Keratinocyte (primary cell): ENCODE measurements at regions not wholly inside any gene's neighbourhood (a gene's known extent, or its start where the extent isn't known, plus 50 kb on each side); places are given as distances from the start of the nearest gene placed in this dataset.

Source experiments
- DNase-seq: peaks from one replicate; pipeline ENCODE4 v3.0.0-alpha.2; 2011; ENCODE audit warnings: low read depth, missing footprints, low spot score
- FAIRE-seq: peaks from 2 replicates; lab custom pipeline; 2011; peaks lifted over from hg19 to GRCh38; lab: Jason Lieb, UNC
- H2AFZ ChIP-seq: 2 replicates; pipeline ENCODE4 v1.6.0; 2012; ENCODE audit warnings: low read length, control low read depth, inconsistent platforms; ENCODE audit not compliant: control insufficient read depth
- H3K27ac ChIP-seq: 2 replicates; pipeline ENCODE4 v1.5.1; 2011; ENCODE audit warnings: low read length; ENCODE audit not compliant: control insufficient read depth, insufficient read depth
- H3K27me3 ChIP-seq: 3 replicates; pipeline ENCODE4 v1.6.0; 2011; ENCODE audit warnings: low read length; ENCODE audit not compliant: control insufficient read depth, insufficient read depth; ENCODE audit errors: extremely low read depth
- H3K36me3 ChIP-seq, 2 experiments: 2 replicates in 1 of 2; 3 replicates in 1 of 2; pipeline ENCODE4 v1.5.1; 2011; ENCODE audit warnings: low read length in 2 of 2, mild to moderate bottlenecking in 1 of 2; ENCODE audit not compliant: control insufficient read depth in 2 of 2, insufficient read depth in 2 of 2; ENCODE audit errors: extremely low read depth in 1 of 2
- H3K4me1 ChIP-seq: 3 replicates; pipeline ENCODE4 v1.5.1; 2011; ENCODE audit warnings: low read length; ENCODE audit not compliant: control insufficient read depth, insufficient read depth; ENCODE audit errors: extremely low read depth
- H3K4me2 ChIP-seq: 3 replicates; pipeline ENCODE4 v1.6.0; 2011; ENCODE audit warnings: low read depth, low read length; ENCODE audit not compliant: control insufficient read depth, insufficient read depth; ENCODE audit errors: extremely low read depth
- H3K4me3 ChIP-seq, 3 experiments: fragments of 200-600 bp in 1 of 3; sonication (generic) in 1 of 3; 2 replicates in 2 of 3; 3 replicates in 1 of 3; pipeline ENCODE4 v1.5.1; 2011 to 2016; ENCODE audit warnings: low read length in 3 of 3, mild to moderate bottlenecking in 3 of 3, control low read depth in 2 of 3, inconsistent platforms in 1 of 3, low read depth in 1 of 3, mixed read lengths in 1 of 3, mixed run types in 1 of 3, moderate library complexity in 1 of 3; ENCODE audit not compliant: control insufficient read depth in 2 of 3, insufficient read depth in 2 of 3; ENCODE audit errors: extremely low read depth in 1 of 3
- H3K79me2 ChIP-seq: 2 replicates; pipeline ENCODE4 v1.6.0; 2012; ENCODE audit warnings: low read length; ENCODE audit not compliant: control insufficient read depth, insufficient read depth
- H3K9ac ChIP-seq: 3 replicates; pipeline ENCODE4 v1.6.0; 2011; ENCODE audit warnings: low read length; ENCODE audit not compliant: control insufficient read depth, insufficient read depth; ENCODE audit errors: extremely low read depth
- H3K9me1 ChIP-seq: 3 replicates; pipeline ENCODE4 v1.6.0; 2011; ENCODE audit warnings: low read length; ENCODE audit not compliant: control insufficient read depth, insufficient read depth; ENCODE audit errors: extremely low read depth
- H3K9me3 ChIP-seq: 2 replicates; pipeline ENCODE4 v1.5.1; 2012; ENCODE audit warnings: low read depth, low read length; ENCODE audit not compliant: control insufficient read depth
- H4K20me1 ChIP-seq: 3 replicates; pipeline ENCODE4 v1.6.0; 2011; ENCODE audit warnings: low read length; ENCODE audit not compliant: control insufficient read depth, insufficient read depth; ENCODE audit errors: extremely low read depth
- CTCF ChIP-seq, 3 experiments: IDR thresholded peaks in 1 of 3; conservative IDR thresholded peaks in 1 of 3; optimal IDR thresholded peaks in 1 of 3; 2 replicates in 2 of 3; 3 replicates in 1 of 3; pipeline versions ENCODE3 to v1.5.1; 2011; ENCODE audit warnings: low read length in 3 of 3, mild to moderate bottlenecking in 3 of 3, moderate library complexity in 2 of 3, control low read depth in 1 of 3, inconsistent platforms in 1 of 3; ENCODE audit not compliant: insufficient read depth in 2 of 3; ENCODE audit errors: extremely low read depth in 1 of 3
- EZH2 ChIP-seq: IDR thresholded peaks from one replicate; pipeline ENCODE4 v1.6.1; 2012; ENCODE audit warnings: inconsistent platforms, mild to moderate bottlenecking, low read length, moderate library complexity
- dilution Hi-C: fragments of 300-500 bp; cut with MboI; formaldehyde crosslinking; loops from one replicate; pipeline ENCODE4 v1.7.0; 2020; ENCODE audit warnings: low sequenced_read_pairs; ENCODE audit not compliant: extremely low pct_ligation_motif_present

- no peaks in the 10 kb centered on the region for H3K79me2 ChIP-seq
- H3K4me1 ChIP-seq, result no peaks in the 10 kb centered on the region
- no peaks in the 10 kb centered on the region for H3K36me3 ChIP-seq
- H2AFZ ChIP-seq, result no peak overlapping the region
- dilution Hi-C loops, result no loop called here
- H3K9me1 ChIP-seq, result no peaks in the 10 kb centered on the region
- no peak for FAIRE-seq
- no peak overlapping the region for H3K9ac ChIP-seq
- no peak for DNase-seq
- H3K27ac ChIP-seq, result no peak overlapping the region
- H3K27me3 ChIP-seq, result no peaks in the 10 kb centered on the region
- no peak overlapping the region for H3K4me2 ChIP-seq
- TF ChIP-seq CTCF (optimal IDR thresholded peaks at IDR 0.05 in 1 of 3, IDR thresholded peaks at IDR 0.05 in 1 of 3, conservative IDR thresholded peaks at IDR 0.05 in 1 of 3; ENCODE audit: extremely low read depth in 1 of 3, insufficient read depth in 2 of 3, low read length in 3 of 3) (no peak), EZH2 (no peak)
- no peaks in the 10 kb centered on the region for H4K20me1 ChIP-seq
- H3K9me3 ChIP-seq, result no peaks in the 10 kb centered on the region
- H3K4me3 ChIP-seq, result no peak overlapping the region
Observed at GRCh38 chr6:144582939-144583613, 297.9 kb downstream of the UTRN start.

GRCh38 chr6:144583614-144583954 lies 298.4 kb downstream of the UTRN start:
- no peak for TF ChIP-seq EZH2
- no peak for TF ChIP-seq CTCF (optimal IDR thresholded peaks at IDR 0.05 in 1 of 3, IDR thresholded peaks at IDR 0.05 in 1 of 3, conservative IDR thresholded peaks at IDR 0.05 in 1 of 3; ENCODE audit: extremely low read depth in 1 of 3, insufficient read depth in 2 of 3, low read length in 3 of 3)
- Histone ChIP-seq H3K4me2 (no peak overlapping the region), H3K4me1 (no peaks in the 10 kb centered on the region), H3K4me3 (no peak overlapping the region), H3K9ac (no peak overlapping the region), H4K20me1 (no peaks in the 10 kb centered on the region), H3K27ac (no peak overlapping the region), H3K36me3 (no peaks in the 10 kb centered on the region), H2AFZ (no peak overlapping the region), H3K9me3 (no peaks in the 10 kb centered on the region), H3K9me1 (no peaks in the 10 kb centered on the region), H3K79me2 (no peaks in the 10 kb centered on the region), H3K27me3 (no peaks in the 10 kb centered on the region)
- DNase-seq, result no peak
- no peak for FAIRE-seq
- dilution Hi-C loops, result no loop called here
